ENCODE measurements at regions not wholly inside any gene's neighbourhood (a gene's known extent, or its start where the extent isn't known, plus 50 kb on each side); places are given as distances from the start of the nearest gene placed in this dataset.
A peak's percentile ranks its signal among the peaks of the same experiment; 100 is the strongest.
"Not testable (repeated sequence)": the region's sequence is repeated elsewhere in the genome, so short reads cannot be mapped to it uniquely, and the experiment has no call there.

GRCh38 chr1:66424530-66424929, 109.4 kb upstream of the SGIP1 start:
- in situ Hi-C loops (cut with MboI; ENCODE audit: low sequenced_read_pairs); H3K4me3 ChIP-seq; H3K27me3 ChIP-seq (ENCODE audit: low read depth); H3K36me3 ChIP-seq (replicated peaks); H3K9me3 ChIP-seq: not testable (repeated sequence)
- peak; percentile 30 to 59 for DNase-seq (ENCODE audit: low spot score in 2 of 2)
- peaks cover 19% of the 10 kb centered on the region for H3K4me1 ChIP-seq

DNA sequence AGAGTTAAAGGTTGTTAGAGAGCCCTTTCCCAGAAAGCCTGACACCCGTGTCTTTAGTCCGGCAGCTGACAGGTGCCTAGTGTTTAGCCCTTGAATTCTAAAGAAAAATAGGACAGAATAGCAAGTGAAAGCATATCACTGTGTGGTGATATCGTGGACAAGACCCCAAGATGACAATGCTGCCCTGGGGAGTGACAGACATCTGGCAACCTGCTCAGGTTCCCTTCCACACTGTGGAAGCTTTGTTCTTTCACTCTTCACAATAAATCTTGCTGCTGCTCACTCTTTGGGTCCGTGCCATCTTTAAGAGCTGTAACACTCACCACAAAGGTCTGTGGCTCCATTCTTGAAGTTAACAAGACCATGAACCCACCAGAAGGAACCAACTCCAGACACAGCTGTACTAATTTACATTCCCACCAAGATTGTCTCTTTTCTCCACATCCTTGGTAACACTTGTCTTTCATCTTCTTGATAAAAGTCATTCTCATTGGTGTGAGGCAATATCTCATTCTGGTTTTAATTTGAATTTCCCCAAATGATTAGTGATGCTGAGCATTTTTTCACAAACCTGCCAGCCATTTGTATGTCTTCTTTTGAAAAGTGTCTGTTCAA, 107.6 kb upstream of the SGIP1 start:
- Histone ChIP-seq H3K27me3 (ENCODE audit: low read depth) (no peaks in the 10 kb centered on the region), H3K4me3 (no peak overlapping the region), H3K4me1 (peaks cover 19% of the 10 kb centered on the region), H3K9me3 (peaks cover 12% of the 10 kb centered on the region), H3K36me3 (replicated peaks) (no peaks in the 10 kb centered on the region)
- in situ Hi-C loops (cut with MboI; ENCODE audit: low sequenced_read_pairs), result no loop called here
- DNase-seq (ENCODE audit: low spot score in 2 of 2), result no peak

DNA sequence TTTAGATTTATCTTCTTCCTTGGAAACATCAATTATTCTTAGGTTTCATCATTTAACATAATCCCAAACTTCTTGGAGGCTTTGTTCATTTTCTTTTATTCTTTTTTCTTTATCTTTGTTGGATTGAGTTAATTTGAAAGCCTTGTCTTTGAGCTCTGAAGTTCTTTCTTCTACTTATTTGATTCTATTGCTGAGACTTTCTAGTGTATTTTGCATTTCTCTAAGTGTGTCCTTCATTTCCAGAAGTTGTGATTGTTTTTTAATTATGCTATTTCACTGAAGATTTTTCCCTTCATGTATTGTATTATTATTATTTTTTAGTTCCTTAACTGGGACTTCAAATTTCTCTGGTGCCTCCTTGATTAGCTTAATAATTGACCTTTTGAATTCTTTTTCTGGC, 103.1 kb upstream of the SGIP1 start:
- in situ Hi-C loops (cut with MboI; ENCODE audit: low sequenced_read_pairs); H3K27me3 ChIP-seq (ENCODE audit: low read depth); H3K9me3 ChIP-seq; H3K4me3 ChIP-seq; DNase-seq (ENCODE audit: low spot score in 2 of 2); H3K36me3 ChIP-seq (replicated peaks): not testable (repeated sequence)
- H3K4me1 ChIP-seq, result peaks cover 12% of the 10 kb centered on the region

DNA sequence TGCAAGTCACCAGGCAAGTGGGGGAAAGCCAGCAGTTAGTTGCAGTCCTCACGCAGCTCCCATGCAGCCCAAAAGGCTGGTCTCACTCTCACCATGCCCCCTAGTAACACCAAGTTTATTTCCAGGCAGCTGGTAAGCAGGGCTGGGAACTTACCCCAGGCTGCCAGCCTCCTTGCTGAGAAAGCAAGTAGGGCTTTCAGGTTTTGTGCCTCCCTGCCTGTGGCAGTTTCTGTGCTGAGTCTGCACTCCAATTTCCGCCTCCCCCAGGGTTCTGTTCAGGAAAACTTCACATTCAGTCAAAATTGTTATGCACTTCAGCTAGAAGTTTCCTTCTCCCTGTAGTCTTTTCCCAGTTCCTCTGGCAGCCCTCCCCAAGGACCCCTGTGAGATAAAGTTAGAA, 102.0 kb upstream of the SGIP1 start:
- H3K4me1 ChIP-seq, result peaks cover 6% of the 10 kb centered on the region; the same call in 1 of the 2 replicates
- no peaks in the 10 kb centered on the region for H3K36me3 ChIP-seq (replicated peaks)
- no peaks in the 10 kb centered on the region for H3K27me3 ChIP-seq (ENCODE audit: low read depth)
- in situ Hi-C loops (cut with MboI; ENCODE audit: low sequenced_read_pairs), result no loop called here
- DNase-seq (ENCODE audit: low spot score in 2 of 2), result no peak
- H3K4me3 ChIP-seq, result no peak overlapping the region
- H3K9me3 ChIP-seq, result peaks cover 9% of the 10 kb centered on the region

- Histone ChIP-seq H3K36me3 (replicated peaks) (no peaks in the 10 kb centered on the region), H3K4me1 (peaks cover 6% of the 10 kb centered on the region; the same call in 1 of the 2 replicates), H3K9me3 (peaks cover 9% of the 10 kb centered on the region; the same call in 1 of the 2 replicates), H3K27me3 (ENCODE audit: low read depth) (no peaks in the 10 kb centered on the region), H3K4me3 (no peak overlapping the region)
- DNase-seq (ENCODE audit: low spot score in 2 of 2), result peak in 1 of 2 experiments; percentile 50
- in situ Hi-C loops (cut with MboI; ENCODE audit: low sequenced_read_pairs), result no loop called here
Measured at GRCh38 chr1:66433611-66434010, 100.3 kb upstream of the SGIP1 start.

DNA sequence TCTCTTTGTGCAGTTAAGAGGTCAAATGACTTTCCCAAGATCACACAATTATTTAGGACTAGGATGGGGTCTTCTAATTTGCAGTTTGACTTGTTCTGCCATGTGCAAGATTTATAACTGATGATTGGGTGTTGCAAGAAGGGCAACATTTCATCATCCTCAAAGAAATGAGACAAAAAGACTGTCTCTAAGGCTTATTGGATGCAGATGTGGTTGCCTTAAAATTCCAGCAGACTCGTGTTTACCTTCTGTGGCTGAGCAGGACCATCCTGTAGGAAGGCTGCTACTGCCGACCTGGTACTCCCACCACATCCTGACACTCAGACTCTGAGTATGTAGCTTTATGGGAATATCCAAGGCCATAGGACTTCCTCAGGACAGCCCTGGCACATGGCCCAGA, 99.9 kb upstream of the SGIP1 start:
- Histone ChIP-seq H3K9me3 (peaks cover 9% of the 10 kb centered on the region; the same call in 1 of the 2 replicates), H3K27me3 (ENCODE audit: low read depth) (no peaks in the 10 kb centered on the region), H3K4me3 (no peak overlapping the region), H3K36me3 (replicated peaks) (no peaks in the 10 kb centered on the region), H3K4me1 (peaks cover 6% of the 10 kb centered on the region; the same call in 1 of the 2 replicates)
- DNase-seq (ENCODE audit: low spot score in 2 of 2), result no peak
- in situ Hi-C loops (cut with MboI; ENCODE audit: low sequenced_read_pairs), result no loop called here

DNA sequence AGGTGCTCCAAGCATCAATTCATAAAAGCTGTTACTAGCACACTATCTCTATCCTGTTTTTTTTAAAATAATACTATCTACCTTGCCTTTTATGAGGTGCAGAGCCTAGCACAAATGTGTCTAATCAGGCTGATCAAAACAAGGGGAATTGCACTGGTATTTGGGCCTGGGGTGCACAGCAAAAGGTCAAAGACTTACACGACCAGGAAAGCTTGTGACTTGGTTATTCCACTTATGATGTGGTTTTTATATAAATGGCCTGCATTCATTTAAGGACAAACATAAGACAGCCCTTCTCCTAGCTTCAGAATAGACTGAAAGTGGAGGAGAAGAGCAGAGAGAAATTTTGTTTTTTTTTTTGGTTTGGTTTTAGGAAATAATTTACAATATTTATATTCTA, 98.4 kb upstream of the SGIP1 start:
- Histone ChIP-seq H3K9me3 (no peaks in the 10 kb centered on the region), H3K27me3 (ENCODE audit: low read depth) (no peaks in the 10 kb centered on the region), H3K4me1 (peaks cover 6% of the 10 kb centered on the region; the same call in 1 of the 2 replicates), H3K4me3 (no peak overlapping the region), H3K36me3 (replicated peaks) (no peaks in the 10 kb centered on the region)
- in situ Hi-C loops (cut with MboI; ENCODE audit: low sequenced_read_pairs), result loop anchor here (5.0 kb wide), 1 partner anchor 173 kb away; no protein-coding TSS in a partner anchor
- no peak for DNase-seq (ENCODE audit: low spot score in 2 of 2)

GRCh38 chr1:66436378-66437135, 97.4 kb upstream of the SGIP1 start:
- in situ Hi-C loops (cut with MboI; ENCODE audit: low sequenced_read_pairs), result loop anchor here (5.0 kb wide), 1 partner anchor 174 kb away; no protein-coding TSS in a partner anchor
- H3K36me3 ChIP-seq (replicated peaks), result no peaks in the 10 kb centered on the region
- no peaks in the 10 kb centered on the region for H3K9me3 ChIP-seq
- peak; percentile 48 to 70 for DNase-seq (ENCODE audit: low spot score in 2 of 2)
- H3K4me3 ChIP-seq, result no peak overlapping the region
- H3K4me1 ChIP-seq, result peaks cover 6% of the 10 kb centered on the region; the same call in 1 of the 2 replicates
- no peaks in the 10 kb centered on the region for H3K27me3 ChIP-seq (ENCODE audit: low read depth)

DNA sequence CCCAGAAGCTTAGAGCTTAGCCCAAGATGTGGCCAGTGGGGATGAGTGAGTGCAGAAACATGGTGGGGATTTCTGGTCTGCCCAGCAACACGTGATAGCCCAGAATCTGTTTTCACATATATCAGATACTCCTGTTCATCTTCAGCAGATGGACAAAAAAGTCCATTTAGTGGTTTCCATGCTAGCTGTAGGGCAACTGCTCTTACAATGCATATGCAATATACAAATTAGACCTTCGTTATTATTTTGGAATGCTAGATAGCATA, 96.9 kb upstream of the SGIP1 start:
- DNase-seq (ENCODE audit: low spot score in 2 of 2), result no peak
- Histone ChIP-seq H3K4me1 (peaks cover 6% of the 10 kb centered on the region; the same call in 1 of the 2 replicates), H3K36me3 (replicated peaks) (no peaks in the 10 kb centered on the region), H3K9me3 (no peaks in the 10 kb centered on the region), H3K4me3 (no peak overlapping the region), H3K27me3 (ENCODE audit: low read depth) (no peaks in the 10 kb centered on the region)
- in situ Hi-C loops (cut with MboI; ENCODE audit: low sequenced_read_pairs), result loop anchor here (5.0 kb wide), 1 partner anchor 175 kb away; no protein-coding TSS in a partner anchor

DNA sequence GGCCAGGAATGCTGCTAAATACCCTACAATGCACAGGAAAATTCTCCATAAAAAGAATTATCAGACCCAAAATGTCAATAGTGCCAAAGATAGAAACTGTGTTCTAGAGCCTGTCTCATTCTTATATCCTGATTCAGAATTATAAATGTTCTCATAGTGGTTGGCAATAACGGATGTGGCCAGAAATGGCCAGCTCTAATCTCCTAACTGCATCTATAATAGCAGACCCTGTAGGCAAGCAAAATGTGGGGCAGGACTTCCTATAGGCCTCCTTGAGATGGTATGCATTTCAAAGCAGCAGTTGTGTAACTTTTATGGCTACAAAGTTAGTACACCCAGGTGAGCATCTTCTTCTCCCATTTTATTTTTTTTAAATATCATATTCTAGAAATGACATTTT, 95.9 kb upstream of the SGIP1 start:
- no peak for DNase-seq (ENCODE audit: low spot score in 2 of 2)
- Histone ChIP-seq H3K4me1 (peaks cover 6% of the 10 kb centered on the region; the same call in 1 of the 2 replicates), H3K27me3 (ENCODE audit: low read depth) (no peaks in the 10 kb centered on the region), H3K4me3 (no peak overlapping the region), H3K9me3 (no peaks in the 10 kb centered on the region), H3K36me3 (replicated peaks) (no peaks in the 10 kb centered on the region)
- in situ Hi-C loops (cut with MboI; ENCODE audit: low sequenced_read_pairs), result loop anchor here (5.0 kb wide), 1 partner anchor 176 kb away; no protein-coding TSS in a partner anchor

DNA sequence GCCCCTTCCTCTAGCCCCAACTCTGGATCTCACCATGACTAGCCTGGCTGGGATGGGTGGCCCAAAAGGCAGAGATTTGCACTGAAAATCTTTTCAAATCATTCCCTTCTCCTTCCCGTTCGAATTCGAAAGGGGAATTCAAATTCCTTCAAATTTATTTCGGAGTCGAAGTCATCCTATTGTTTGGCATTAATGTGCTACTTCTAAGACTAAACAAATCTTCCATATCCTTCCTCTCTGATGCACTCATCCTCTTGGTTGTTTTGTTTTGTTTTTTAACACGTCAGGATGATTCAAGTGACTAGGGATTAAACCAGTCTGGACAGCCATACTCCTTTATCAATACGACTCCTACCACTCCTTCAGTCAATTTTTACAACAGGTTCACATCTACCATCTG, 95.5 kb upstream of the SGIP1 start:
- Histone ChIP-seq H3K36me3 (replicated peaks) (no peaks in the 10 kb centered on the region), H3K4me1 (peaks cover 3% of the 10 kb centered on the region; the same call in 1 of the 2 replicates), H3K9me3 (no peaks in the 10 kb centered on the region), H3K4me3 (no peak overlapping the region), H3K27me3 (ENCODE audit: low read depth) (no peaks in the 10 kb centered on the region)
- in situ Hi-C loops (cut with MboI; ENCODE audit: low sequenced_read_pairs), result loop anchor here (5.0 kb wide), 1 partner anchor 176 kb away; no protein-coding TSS in a partner anchor
- no peak for DNase-seq (ENCODE audit: low spot score in 2 of 2)

DNA sequence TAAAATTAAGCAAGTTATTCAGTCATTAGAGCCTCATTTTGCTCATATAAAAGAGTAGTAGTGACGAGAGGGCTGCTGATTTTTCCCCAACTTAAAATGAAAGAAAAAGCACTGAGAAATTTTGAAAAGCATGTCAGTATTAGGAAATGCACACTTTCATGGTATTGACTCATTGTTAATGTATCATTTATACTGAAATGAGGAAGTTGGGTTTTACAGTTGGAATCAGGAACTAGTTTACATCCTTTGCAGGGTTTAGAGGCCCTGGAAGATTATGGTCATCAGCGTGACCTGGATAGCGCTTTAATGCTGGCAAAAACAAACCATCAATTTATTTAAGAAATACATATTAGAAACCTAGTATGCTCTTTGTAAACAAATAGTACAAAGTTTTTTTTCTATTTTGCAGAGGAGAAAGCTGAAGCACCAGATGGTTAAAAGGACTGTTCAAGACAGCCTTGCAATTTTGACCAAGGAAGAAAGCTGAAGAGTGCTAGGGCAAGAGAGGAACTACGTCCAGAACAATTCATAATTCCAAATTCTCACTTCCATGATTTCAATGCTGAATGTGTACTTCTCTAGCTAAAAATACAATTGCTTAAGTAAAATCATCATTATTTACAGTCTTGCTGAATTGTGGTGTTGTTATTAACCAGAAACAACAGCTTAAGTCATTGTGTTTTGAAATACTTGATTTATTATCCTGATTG, 94.8 kb upstream of the SGIP1 start:
- H3K36me3 ChIP-seq (replicated peaks), result no peaks in the 10 kb centered on the region
- H3K27me3 ChIP-seq (ENCODE audit: low read depth), result no peaks in the 10 kb centered on the region
- no peak overlapping the region for H3K4me3 ChIP-seq
- no peak for DNase-seq (ENCODE audit: low spot score in 2 of 2)
- in situ Hi-C loops (cut with MboI; ENCODE audit: low sequenced_read_pairs), result loop anchor here (5.0 kb wide), 1 partner anchor 177 kb away; no protein-coding TSS in a partner anchor
- H3K9me3 ChIP-seq, result no peaks in the 10 kb centered on the region
- no peaks in the 10 kb centered on the region; the same call in 1 of the 2 replicates for H3K4me1 ChIP-seq

- no peaks in the 10 kb centered on the region for H3K36me3 ChIP-seq (replicated peaks)
- DNase-seq (ENCODE audit: low spot score in 2 of 2), result no peak
- in situ Hi-C loops (cut with MboI; ENCODE audit: low sequenced_read_pairs), result no loop called here
- H3K27me3 ChIP-seq (ENCODE audit: low read depth), result no peaks in the 10 kb centered on the region
- no peaks in the 10 kb centered on the region for H3K9me3 ChIP-seq
- no peak overlapping the region for H3K4me3 ChIP-seq
- no peaks in the 10 kb centered on the region; the same call in 1 of the 2 replicates for H3K4me1 ChIP-seq
Measured at GRCh38 chr1:66443793-66444192, 90.2 kb upstream of the SGIP1 start.

All from HAP-1 (cell line).